Ascending aorta (tissue), 2 donors: ENCODE measurements at regions not wholly inside any gene's neighbourhood (a gene's known extent, or its start where the extent isn't known, plus 50 kb on each side); places are given as distances from the start of the nearest gene placed in this dataset.
A peak's percentile ranks its signal among the peaks of the same experiment; 100 is the strongest.

Source experiments
- DNase-seq, 2 donors: peaks; one replicate each; pipeline ENCODE4 v3.0.0-alpha.2; 2019; ENCODE audit warnings: low spot score in 2 of 2
- H3K27ac ChIP-seq, 2 donors: fragments of 200-600 bp; sonication (generic); one replicate each; pipeline ENCODE4 v1.5.1; 2016 to 2017; ENCODE audit warnings: mild to moderate bottlenecking in 1 of 2
- H3K27me3 ChIP-seq: fragments of 200-600 bp; sonication (generic); one replicate; pipeline ENCODE4 v1.5.1; 2017
- H3K36me3 ChIP-seq, 2 donors: fragments of 200-600 bp; sonication (generic); one replicate each; pipeline ENCODE4 v1.5.1; 2016
- H3K4me1 ChIP-seq, 2 donors: fragments of 200-600 bp; sonication (generic); one replicate each; pipeline ENCODE4 v1.5.1; 2016 to 2017; ENCODE audit warnings: mild to moderate bottlenecking in 1 of 2
- H3K4me3 ChIP-seq, 2 donors: fragments of 200-600 bp; sonication (generic); one replicate each; pipeline ENCODE4 v1.5.1; 2016 to 2017; ENCODE audit warnings: mild to moderate bottlenecking in 1 of 2
- H3K9me3 ChIP-seq, 2 donors: fragments of 200-600 bp; sonication (generic); one replicate each; pipeline ENCODE4 v1.5.1; 2016
- intact Hi-C: fragments of 100-400 bp; cut with DNase I; formaldehyde crosslinking; loops from one replicate; pipeline ENCODE4 v1.15.1; 2023
- TF ChIP-seq, protein P1 (sequence below), 3 experiments: fragments of 200-600 bp in 2 of 3; fragments of 450-650 bp in 1 of 3; sonication (generic) in 2 of 3; IDR thresholded peaks; one replicate each; pipeline ENCODE4 v1.5.1; 2016 to 2019; ENCODE audit warnings: antibody characterized with exemption in 3 of 3, mild to moderate bottlenecking in 1 of 3, moderate library complexity in 1 of 3

DNA sequence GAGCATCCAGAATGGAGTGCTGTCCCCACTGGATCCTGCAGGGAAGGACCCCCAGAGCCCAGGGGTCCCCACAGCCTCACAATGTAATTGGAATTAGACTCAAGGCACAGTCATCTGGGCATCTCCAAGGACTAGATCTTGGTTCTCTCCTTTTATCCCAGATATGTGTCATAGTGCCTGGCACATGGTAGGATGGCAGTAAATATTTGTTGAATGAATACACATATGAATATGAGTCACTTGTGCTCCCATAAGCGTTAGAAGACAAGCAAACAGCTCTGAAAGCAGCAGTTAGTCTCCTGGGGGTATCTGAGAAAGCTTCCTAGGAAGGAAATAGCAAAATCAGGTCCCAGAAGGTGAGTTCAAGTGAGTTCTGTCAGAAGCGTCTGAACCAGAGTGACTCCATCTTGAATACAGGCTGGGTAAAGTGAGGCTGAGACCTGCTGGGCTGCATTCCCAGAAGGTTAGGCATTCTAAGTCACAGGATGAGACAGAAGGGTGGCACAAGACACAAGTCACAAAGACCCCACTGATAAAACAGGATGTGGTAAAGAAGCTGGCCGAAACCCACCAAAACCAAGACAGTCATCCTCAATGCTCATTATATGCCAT, 234.1 kb upstream of the ID2 start:
- H3K27ac ChIP-seq, result no peak overlapping the region
- intact Hi-C loops, result no loop called here
- no peak for DNase-seq

DNA sequence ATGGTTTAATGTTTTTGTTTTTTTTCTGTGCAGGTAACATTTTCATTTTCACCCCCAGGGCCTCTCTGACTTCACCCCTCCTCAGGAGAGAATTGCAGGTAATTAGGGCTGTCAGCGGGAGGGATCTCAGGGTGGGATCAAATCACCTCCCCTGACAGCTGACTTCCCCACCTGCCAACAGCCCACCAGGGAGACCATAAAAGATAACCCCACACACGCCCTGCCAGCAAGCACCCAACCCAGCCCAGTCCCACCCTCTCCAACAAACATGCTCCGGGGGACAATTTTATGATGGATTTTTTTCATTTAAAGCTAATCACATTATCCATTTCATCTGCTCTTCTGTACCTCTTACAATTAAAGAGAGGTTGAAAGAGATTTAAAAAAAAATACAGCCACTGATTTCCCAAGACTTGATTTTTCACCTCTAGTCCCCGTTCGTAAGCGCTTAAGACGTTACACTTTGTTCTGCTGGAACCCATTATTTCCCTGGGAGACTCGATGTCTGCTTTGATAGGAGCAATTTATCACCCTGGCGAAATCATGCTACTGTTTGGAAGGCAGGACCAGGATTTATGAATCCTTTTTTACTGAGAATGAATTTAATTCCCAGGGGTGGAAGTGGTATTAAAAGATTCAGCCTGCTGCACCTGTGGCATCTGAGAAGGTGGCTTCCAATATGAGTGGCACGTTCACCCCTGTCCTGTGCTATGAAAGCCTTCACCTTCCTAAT, 232.9 kb upstream of the ID2 start:
- peak in 1 of 2 donors; percentile 5 for DNase-seq
- no peaks in the 10 kb centered on the region for H3K4me1 ChIP-seq

More for the DNA sequence above, 234.1 kb upstream of the ID2 start:
- TF ChIP-seq, protein P1, sequence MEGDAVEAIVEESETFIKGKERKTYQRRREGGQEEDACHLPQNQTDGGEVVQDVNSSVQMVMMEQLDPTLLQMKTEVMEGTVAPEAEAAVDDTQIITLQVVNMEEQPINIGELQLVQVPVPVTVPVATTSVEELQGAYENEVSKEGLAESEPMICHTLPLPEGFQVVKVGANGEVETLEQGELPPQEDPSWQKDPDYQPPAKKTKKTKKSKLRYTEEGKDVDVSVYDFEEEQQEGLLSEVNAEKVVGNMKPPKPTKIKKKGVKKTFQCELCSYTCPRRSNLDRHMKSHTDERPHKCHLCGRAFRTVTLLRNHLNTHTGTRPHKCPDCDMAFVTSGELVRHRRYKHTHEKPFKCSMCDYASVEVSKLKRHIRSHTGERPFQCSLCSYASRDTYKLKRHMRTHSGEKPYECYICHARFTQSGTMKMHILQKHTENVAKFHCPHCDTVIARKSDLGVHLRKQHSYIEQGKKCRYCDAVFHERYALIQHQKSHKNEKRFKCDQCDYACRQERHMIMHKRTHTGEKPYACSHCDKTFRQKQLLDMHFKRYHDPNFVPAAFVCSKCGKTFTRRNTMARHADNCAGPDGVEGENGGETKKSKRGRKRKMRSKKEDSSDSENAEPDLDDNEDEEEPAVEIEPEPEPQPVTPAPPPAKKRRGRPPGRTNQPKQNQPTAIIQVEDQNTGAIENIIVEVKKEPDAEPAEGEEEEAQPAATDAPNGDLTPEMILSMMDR (IDR thresholded peaks at IDR 0.05), result no peak
- Histone ChIP-seq H3K4me3 (no peak overlapping the region), H3K27me3 (no peaks in the 10 kb centered on the region), H3K4me1 (no peaks in the 10 kb centered on the region), H3K9me3 (no peaks in the 10 kb centered on the region), H3K36me3 (no peaks in the 10 kb centered on the region)

DNA sequence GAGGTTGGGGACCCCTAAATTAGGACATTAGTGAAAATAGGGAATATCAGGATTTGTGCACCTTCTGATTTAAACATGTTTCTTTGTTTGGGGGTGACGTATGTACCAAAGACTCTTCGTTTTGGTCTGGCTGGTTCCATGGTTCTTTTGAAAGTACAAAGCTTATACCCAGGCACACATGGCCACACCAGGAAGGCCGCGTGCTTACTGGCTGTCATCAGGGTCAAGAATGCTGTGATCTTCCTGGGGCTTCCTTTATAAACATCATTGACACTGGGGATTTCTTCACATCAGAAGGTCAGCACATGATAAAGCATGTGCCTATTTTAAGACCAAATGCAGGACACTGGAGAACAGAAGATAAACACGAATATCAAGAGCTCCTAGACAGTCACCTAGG, 230.6 kb upstream of the ID2 start:
- intact Hi-C loops, result no loop called here
- Histone ChIP-seq H3K27me3 (no peaks in the 10 kb centered on the region), H3K9me3 (no peaks in the 10 kb centered on the region), H3K4me1 (no peaks in the 10 kb centered on the region), H3K27ac (no peak overlapping the region), H3K4me3 (no peak overlapping the region), H3K36me3 (no peaks in the 10 kb centered on the region)
- TF ChIP-seq, protein P1 (IDR thresholded peaks at IDR 0.05), result no peak
- peak in 1 of 2 donors; percentile 30 for DNase-seq

More for the DNA sequence above, 232.9 kb upstream of the ID2 start:
- Histone ChIP-seq H3K27ac (no peak overlapping the region), H3K36me3 (no peaks in the 10 kb centered on the region), H3K4me3 (no peak overlapping the region), H3K9me3 (no peaks in the 10 kb centered on the region), H3K27me3 (no peaks in the 10 kb centered on the region)
- intact Hi-C loops, result no loop called here
- TF ChIP-seq, protein P1 (IDR thresholded peaks at IDR 0.05), result no peak

DNA sequence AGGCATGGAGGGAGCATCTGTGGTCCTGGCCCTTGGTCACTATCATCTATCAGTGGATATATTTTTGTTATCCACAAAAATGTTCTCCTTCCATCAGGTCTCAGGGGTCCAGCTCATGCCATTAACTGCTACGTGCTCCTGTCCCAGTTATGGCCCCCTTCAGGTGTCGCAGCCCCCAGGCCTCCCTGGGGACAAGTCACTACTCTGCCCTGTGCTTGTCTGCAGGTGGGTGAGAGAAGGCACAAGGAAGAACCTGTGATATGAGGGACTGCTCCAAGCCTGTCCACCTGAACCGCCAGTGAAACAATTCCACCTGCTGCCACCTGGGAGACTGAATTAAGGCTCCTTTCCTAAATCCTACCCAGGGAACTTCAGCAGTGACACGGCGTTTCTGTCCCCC, 229.6 kb upstream of the ID2 start:
- Histone ChIP-seq H3K36me3 (no peaks in the 10 kb centered on the region), H3K4me1 (no peaks in the 10 kb centered on the region), H3K27me3 (no peaks in the 10 kb centered on the region), H3K9me3 (no peaks in the 10 kb centered on the region), H3K27ac (no peak overlapping the region), H3K4me3 (no peak overlapping the region)
- intact Hi-C loops, result no loop called here
- TF ChIP-seq, protein P1 (IDR thresholded peaks at IDR 0.05), result no peak
- no peak for DNase-seq

DNA sequence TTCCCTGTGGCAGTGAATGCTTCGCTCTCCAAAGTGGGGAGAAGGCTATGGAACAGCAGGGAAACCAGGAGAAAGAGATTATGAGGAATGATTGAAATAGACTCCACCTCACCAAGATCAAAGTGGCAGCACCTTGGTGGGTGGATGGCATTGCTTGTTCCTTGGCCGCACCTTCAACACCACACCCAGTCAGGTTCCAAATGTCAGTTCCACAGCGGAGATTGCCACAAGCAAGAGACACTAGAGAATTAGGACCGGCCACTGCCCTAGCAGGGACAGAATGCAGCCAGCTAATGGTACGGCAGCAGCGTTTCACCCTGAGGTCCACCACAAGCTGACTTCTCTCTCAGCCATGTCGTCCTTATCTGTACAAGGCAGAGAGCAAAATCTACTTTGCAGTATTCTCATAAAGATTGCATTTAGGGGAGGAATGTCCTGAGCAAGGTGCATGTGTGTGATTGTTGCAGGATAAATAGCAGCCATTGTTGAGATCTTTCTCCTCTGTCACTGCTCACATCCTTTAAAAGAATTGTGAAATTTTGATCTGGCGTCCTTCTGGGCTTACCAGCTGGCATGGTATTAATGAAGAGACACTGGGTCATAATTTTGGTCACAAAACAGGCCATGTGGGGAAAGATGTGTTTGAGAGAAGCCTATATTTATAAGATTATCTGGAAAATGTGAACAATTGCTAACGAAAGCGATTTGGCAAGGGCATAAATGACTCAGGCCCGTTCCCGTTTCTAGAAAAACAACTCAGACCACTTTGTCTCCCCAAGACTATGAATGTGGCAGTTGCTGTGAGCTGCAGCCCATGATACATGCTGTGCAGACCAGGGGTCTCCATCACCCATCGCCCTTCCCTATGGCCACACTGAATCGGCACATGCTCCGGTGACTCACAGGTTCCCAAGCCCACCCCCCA, 228.6 kb upstream of the ID2 start:
- TF ChIP-seq, protein P1 (IDR thresholded peaks at IDR 0.05), result no peak
- no peak for DNase-seq
- intact Hi-C loops, result no loop called here

More for the DNA sequence above, 228.6 kb upstream of the ID2 start:
- Histone ChIP-seq H3K36me3 (no peaks in the 10 kb centered on the region), H3K27me3 (no peaks in the 10 kb centered on the region), H3K27ac (no peak overlapping the region), H3K9me3 (no peaks in the 10 kb centered on the region), H3K4me1 (no peaks in the 10 kb centered on the region), H3K4me3 (no peak overlapping the region)
